Caki2 (cell line): ENCODE measurements at regions not wholly inside any gene's neighbourhood (a gene's known extent, or its start where the extent isn't known, plus 50 kb on each side); places are given as distances from the start of the nearest gene placed in this dataset.
"Not testable (repeated sequence)": the region's sequence is repeated elsewhere in the genome, so short reads cannot be mapped to it uniquely, and the experiment has no call there.

ENCODE experiments used
- DNase-seq: peaks from one replicate; pipeline ENCODE4 v3.0.0-alpha.2; 2015; ENCODE audit warnings: low read depth
- in situ Hi-C: cut with HindIII; loops from 2 replicates; pipeline ENCODE4 v1.10.0; 2016; ENCODE audit warnings: low sequenced_read_pairs, low pct_unique_long_range_greater_than_20kb, mixed read lengths

DNA sequence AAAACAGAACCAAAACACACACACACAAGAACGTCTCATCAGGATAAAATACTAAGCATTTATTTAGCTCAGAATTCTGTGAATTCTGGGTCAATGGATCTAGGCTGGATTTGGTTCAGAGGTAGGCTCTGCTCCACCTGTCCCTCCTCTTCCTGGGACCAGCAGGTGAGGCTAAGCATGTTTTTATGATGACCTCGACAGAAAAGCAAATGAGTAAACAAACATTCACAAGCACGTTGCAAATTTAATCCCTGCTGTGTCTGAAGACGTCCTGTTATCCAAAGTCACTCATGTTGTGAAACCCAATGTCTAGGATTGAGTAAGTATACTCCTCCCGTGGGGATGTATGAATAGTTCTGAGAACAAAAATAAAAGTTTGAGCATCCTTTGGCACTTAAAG, 371.4 kb upstream of the TECRL start:
- in situ Hi-C loops: no loop called here
- DNase-seq: no peak

DNA sequence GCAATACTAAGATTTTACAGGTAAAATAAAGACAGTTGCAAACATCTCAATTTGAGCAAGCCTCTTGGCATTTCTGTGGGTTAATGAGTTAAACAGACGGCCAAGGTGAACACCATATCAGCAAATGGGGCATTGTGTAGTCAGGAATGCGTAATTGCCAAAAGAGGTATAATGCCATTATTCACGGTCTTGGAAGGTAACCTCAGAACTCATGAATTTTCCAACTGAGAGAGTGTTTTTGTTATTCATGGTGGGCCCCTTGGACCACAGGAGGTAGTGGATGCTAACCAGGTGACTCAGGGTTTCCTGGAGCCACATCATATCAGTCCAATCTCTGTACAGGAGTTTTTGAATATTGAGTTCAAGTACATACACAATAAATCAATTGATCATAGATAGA, 368.0 kb upstream of the TECRL start:
- DNase-seq: no peak
- in situ Hi-C loops: no loop called here

DNA sequence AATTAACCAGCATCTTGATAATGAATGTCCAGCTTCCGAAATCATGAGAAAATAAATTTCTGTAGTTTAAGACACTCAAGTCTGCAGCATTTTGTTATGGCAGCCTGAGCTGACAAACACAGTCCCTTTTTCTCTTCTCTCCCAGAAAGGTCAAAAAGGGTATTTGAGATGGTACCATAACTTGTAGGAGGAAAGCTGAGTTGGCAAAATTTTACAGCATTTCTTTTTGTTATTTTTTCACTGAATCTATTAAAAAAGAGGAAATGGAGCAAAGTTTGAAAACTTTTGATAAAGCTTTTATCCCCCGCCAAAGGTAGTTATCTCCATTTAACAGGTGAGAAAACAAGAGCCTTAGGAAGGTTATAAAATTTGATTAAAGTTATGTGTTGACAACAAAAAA, 367.6 kb upstream of the TECRL start:
- DNase-seq: no peak
- in situ Hi-C loops: no loop called here

GRCh38 chr4:64774626-64775025, 365.4 kb upstream of the TECRL start:
- DNase-seq: no peak
- in situ Hi-C loops: no loop called here

GRCh38 chr4:64771149-64771548, 361.9 kb upstream of the TECRL start:
- in situ Hi-C loops: no loop called here

DNA sequence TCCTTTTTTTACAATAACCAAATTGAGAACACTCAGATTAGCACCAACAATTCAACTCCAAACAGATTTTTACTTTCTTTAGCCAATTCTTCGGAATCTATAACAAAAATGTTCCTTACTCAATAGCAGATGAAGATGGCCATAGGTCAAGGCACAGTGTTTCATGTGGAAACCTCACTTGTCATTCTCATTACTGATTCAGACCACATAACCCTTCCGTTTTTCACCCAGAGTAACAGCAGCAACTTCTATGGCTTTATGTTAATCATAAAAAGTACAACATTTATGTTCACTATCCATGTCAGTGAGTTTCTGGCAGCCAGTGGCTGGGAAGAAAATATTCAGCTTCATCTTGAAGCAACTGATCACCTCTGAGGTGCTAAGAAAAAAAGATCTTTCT, 358.3 kb upstream of the TECRL start:
- DNase-seq: no peak
- in situ Hi-C loops: no loop called here

More at GRCh38 chr4:64771149-64771548, 361.9 kb upstream of the TECRL start:
- no peak for DNase-seq

DNA sequence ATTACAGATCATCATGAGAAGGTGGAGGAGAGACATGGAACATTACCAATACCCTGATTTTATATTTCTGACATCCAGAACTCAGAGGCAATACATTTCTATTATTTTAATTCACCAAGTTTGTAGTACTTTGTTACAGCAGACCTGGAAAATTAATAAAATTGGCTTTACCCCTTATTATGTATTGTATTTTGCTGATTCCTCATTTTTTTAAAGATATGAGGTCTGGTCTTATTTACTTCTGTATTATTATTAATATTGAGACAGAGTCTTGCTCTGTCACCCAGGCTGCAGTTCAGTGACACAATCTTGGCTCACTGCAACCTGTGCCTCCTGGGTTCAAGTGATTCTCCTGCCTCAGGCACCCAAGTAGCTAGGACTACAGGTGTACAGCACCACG, 357.3 kb upstream of the TECRL start:
- in situ Hi-C loops: no loop called here
- DNase-seq: no peak

- in situ Hi-C loops: no loop called here
- peak; percentile 6 for DNase-seq
These were observed 346.8 kb upstream of the TECRL start for GRCh38 chr4:64756016-64756415.

- in situ Hi-C loops: no loop called here
- DNase-seq: no peak
These were observed 338.9 kb upstream of the TECRL start for GRCh38 chr4:64747919-64748715.

- in situ Hi-C loops: no loop called here
- no peak for DNase-seq
These were observed 329.0 kb upstream of the TECRL start for GRCh38 chr4:64738240-64738639.

GRCh38 chr4:64737854-64738138, 328.5 kb upstream of the TECRL start:
- DNase-seq, in situ Hi-C loops: not testable (repeated sequence)

GRCh38 chr4:64737026-64737853, 328.0 kb upstream of the TECRL start:
- no peak for DNase-seq
- in situ Hi-C loops: no loop called here

GRCh38 chr4:64729561-64729960, 320.3 kb upstream of the TECRL start:
- in situ Hi-C loops: no loop called here
- DNase-seq: no peak

DNA sequence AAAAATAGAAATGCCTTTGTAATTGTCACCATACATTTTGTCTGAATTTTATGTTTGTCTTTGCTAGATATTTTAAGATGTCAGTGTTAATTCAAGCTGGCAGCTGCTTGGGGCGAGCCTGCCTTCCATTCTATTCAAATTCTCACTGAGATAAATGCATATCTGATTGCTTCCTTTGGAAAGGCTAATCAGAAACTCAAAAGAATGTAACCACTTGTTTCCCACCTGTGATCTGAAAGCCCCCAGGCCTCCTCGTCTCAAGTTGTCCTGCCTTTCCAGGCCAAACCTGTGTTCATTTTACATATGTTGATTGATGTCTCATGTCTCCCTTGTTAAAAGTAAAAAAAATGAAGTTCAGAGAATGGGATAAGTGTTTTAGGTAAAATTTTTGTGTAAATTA, 318.7 kb upstream of the TECRL start:
- no peak for DNase-seq
- in situ Hi-C loops: no loop called here

DNA sequence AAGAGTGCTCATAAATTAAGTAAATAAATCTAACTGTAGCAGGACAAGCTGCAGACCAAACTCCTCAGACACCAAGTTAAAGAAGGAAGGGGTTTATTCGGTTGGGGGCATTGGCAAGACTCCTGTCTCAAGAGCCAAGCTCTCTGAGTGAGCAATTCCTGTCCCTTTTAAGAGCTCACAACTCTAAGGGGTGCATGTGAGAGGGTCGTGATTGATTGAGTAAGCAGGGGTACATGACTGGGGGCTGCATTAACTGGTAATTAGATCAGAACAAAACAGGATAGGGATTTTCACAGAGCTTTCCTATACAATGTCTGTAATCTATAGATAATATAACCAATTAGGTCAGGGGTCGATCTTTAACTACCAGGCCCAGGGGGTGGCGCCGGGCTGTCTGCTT, 318.1 kb upstream of the TECRL start:
- in situ Hi-C loops, DNase-seq: not testable (repeated sequence)

DNA sequence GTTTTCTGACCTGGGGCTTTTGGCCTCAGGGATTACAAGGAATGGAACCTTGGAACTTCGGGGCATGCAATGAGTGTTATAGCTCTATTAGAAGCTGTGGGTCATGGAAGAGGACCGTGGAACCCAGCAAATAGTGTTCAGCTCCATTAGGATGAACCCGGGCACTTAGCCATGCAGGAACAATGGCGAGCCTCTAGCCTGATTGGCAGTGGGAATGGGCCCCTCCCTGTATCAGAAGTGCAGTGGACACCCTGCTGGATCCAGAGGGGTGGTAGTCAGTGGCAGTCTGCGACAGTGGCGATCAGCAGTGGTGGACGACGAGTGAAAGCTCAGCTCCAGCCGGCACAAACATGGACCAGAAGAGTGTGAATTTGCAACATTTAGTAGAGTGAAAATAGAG, 315.4 kb upstream of the TECRL start:
- in situ Hi-C loops: no loop called here

GRCh38 chr4:64721106-64721505, 311.9 kb upstream of the TECRL start:
- in situ Hi-C loops: no loop called here
- no peak for DNase-seq

More for the DNA sequence above, 315.4 kb upstream of the TECRL start:
- DNase-seq: no peak

- in situ Hi-C loops: no loop called here
- DNase-seq: no peak
These were observed 308.8 kb upstream of the TECRL start for GRCh38 chr4:64718091-64718490.

DNA sequence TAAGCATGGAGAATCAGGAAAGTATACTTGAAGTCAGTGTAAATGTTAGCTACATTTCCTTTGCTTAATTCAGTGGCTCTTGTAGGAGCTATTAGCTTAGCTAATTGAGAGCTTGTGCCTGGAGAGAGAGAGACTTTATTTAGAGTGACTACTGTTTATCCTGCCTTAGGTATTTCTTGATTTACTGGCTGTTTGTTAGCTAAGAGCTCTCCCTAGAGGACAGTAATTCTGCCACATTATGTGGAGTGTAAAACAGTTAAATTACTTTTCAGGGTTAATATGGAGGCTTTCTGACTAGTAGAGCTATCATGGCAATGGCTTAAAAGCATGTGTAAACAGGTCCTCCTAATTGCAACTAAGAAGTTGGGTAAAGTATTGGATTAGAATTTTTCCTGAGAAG, 306.5 kb upstream of the TECRL start:
- in situ Hi-C loops: no loop called here
- no peak for DNase-seq
